Fibroblast of lung (primary cell): ENCODE measurements at regions not wholly inside any gene's neighbourhood (a gene's known extent, or its start where the extent isn't known, plus 50 kb on each side); places are given as distances from the start of the nearest gene placed in this dataset.

Source experiments
- DNase-seq, 2 donors: peaks; one replicate each; pipeline versions ENCODE4 v3.0.0 to v3.0.0-alpha.2; 2010; ENCODE audit warnings: low read depth in 2 of 2
- H2AFZ ChIP-seq: 2 replicates; pipeline ENCODE4 v1.5.1; 2012; ENCODE audit warnings: low read length, control low read depth, inconsistent platforms
- H3K27ac ChIP-seq: 2 replicates; pipeline ENCODE4 v1.5.1; 2011; ENCODE audit warnings: low read length, control low read depth; ENCODE audit not compliant: insufficient read depth
- H3K27me3 ChIP-seq: 2 replicates; pipeline ENCODE4 v1.5.1; 2011; ENCODE audit warnings: mild to moderate bottlenecking, low read length; ENCODE audit not compliant: control insufficient read depth, insufficient read depth
- H3K36me3 ChIP-seq: 2 replicates; pipeline ENCODE4 v1.5.1; 2011; ENCODE audit warnings: low read length; ENCODE audit not compliant: control insufficient read depth, insufficient read depth
- H3K4me1 ChIP-seq: 2 replicates; pipeline ENCODE4 v1.5.1; 2011; ENCODE audit warnings: low read length; ENCODE audit not compliant: control insufficient read depth, insufficient read depth; ENCODE audit errors: extremely low read depth
- H3K4me2 ChIP-seq: 2 replicates; pipeline ENCODE4 v1.5.1; 2011; ENCODE audit warnings: low read length, control low read depth; ENCODE audit not compliant: insufficient read depth; ENCODE audit errors: extremely low read depth
- H3K4me3 ChIP-seq, 4 experiments: fragments of 200-600 bp in 1 of 4; sonication (generic) in 1 of 4; replicated peaks in 1 of 4; 2 replicates each; pipeline ENCODE4 v1.5.1; 2011 to 2016; ENCODE audit warnings: low read length in 4 of 4, low read depth in 3 of 4, mild to moderate bottlenecking in 3 of 4, control low read depth in 2 of 4, inconsistent platforms in 1 of 4, mixed read lengths in 1 of 4; ENCODE audit not compliant: insufficient read depth in 1 of 4; ENCODE audit errors: control extremely low read depth in 1 of 4
- H3K79me2 ChIP-seq: 2 replicates; pipeline ENCODE4 v1.5.1; 2012; ENCODE audit warnings: mild to moderate bottlenecking, low read length, inconsistent platforms; ENCODE audit not compliant: control insufficient read depth, insufficient read depth
- H3K9ac ChIP-seq: 2 replicates; pipeline ENCODE4 v1.5.1; 2011; ENCODE audit warnings: mild to moderate bottlenecking, low read length, control low read depth; ENCODE audit not compliant: insufficient read depth
- H3K9me3 ChIP-seq: 2 replicates; pipeline ENCODE4 v1.5.1; 2012; ENCODE audit warnings: low read depth, low read length; ENCODE audit not compliant: control insufficient read depth, insufficient read depth
- H4K20me1 ChIP-seq: 2 replicates; pipeline ENCODE4 v1.5.1; 2011; ENCODE audit warnings: low read length; ENCODE audit not compliant: control insufficient read depth, insufficient read depth; ENCODE audit errors: extremely low read depth
- CTCF ChIP-seq, 2 donors: IDR thresholded peaks in 1 of 2; conservative IDR thresholded peaks in 1 of 2; 1 replicate in 1 of 2; 2 replicates in 1 of 2; pipeline ENCODE4 v1.5.1; 2011 to 2012; ENCODE audit warnings: low read length in 2 of 2, control low read depth in 1 of 2, inconsistent platforms in 1 of 2, low read depth in 1 of 2, mild to moderate bottlenecking in 1 of 2
- EZH2 ChIP-seq: IDR thresholded peaks from 2 replicates; pipeline ENCODE4 v1.5.1; 2012; ENCODE audit warnings: low read length, control low read depth, mild to moderate bottlenecking; ENCODE audit errors: missing control alignments

- H4K20me1 ChIP-seq, result no peaks in the 10 kb centered on the region
- H3K9me3 ChIP-seq, result no peaks in the 10 kb centered on the region
- H3K4me2 ChIP-seq, result no peak overlapping the region
- no peak overlapping the region for H3K4me3 ChIP-seq
- no peak overlapping the region for H3K27ac ChIP-seq
- no peaks in the 10 kb centered on the region for H3K27me3 ChIP-seq
- H3K9ac ChIP-seq, result no peak overlapping the region
- no peaks in the 10 kb centered on the region for H3K36me3 ChIP-seq
- H2AFZ ChIP-seq, result no peak overlapping the region
- no peaks in the 10 kb centered on the region for H3K4me1 ChIP-seq
- no peak for DNase-seq
- H3K79me2 ChIP-seq, result no peaks in the 10 kb centered on the region
- TF ChIP-seq CTCF (conservative IDR thresholded peaks at IDR 0.05 in 1 of 2, IDR thresholded peaks at IDR 0.05 in 1 of 2; ENCODE audit: low read depth in 1 of 2, low read length in 2 of 2), result no peak
- TF ChIP-seq EZH2, result no peak
Observed at GRCh38 chr2:139194546-139194945, 414.4 kb upstream of the NXPH2 start.

DNA sequence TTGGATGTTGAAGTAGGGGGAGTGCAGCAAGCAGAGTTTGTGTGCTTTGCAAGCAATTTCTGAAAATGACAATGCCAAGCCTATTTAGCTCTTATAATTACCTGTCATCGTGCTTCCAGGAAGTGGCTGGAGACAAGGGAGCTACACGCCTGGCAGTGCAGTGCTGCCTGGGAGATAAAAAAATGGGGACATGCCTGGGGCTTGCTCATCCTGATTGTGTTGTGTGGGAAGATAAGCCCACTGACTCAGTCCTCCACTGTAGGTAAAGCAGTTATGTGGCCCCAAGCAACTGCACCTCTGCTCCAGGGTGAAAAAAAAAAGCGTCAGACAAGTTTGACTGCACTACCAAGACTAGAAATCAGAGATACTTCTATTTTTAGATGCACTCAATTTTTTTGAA lies 396.9 kb upstream of the NXPH2 start:
- Histone ChIP-seq H3K4me1 (no peaks in the 10 kb centered on the region), H2AFZ (no peak overlapping the region), H3K9ac (no peak overlapping the region), H3K9me3 (no peaks in the 10 kb centered on the region), H3K4me3 (no peak overlapping the region), H3K36me3 (no peaks in the 10 kb centered on the region), H4K20me1 (no peaks in the 10 kb centered on the region), H3K27me3 (no peaks in the 10 kb centered on the region), H3K79me2 (no peaks in the 10 kb centered on the region), H3K4me2 (no peak overlapping the region), H3K27ac (no peak overlapping the region)
- DNase-seq, result no peak
- TF ChIP-seq EZH2, result no peak
- no peak for TF ChIP-seq CTCF (conservative IDR thresholded peaks at IDR 0.05 in 1 of 2, IDR thresholded peaks at IDR 0.05 in 1 of 2; ENCODE audit: low read depth in 1 of 2, low read length in 2 of 2)

DNA sequence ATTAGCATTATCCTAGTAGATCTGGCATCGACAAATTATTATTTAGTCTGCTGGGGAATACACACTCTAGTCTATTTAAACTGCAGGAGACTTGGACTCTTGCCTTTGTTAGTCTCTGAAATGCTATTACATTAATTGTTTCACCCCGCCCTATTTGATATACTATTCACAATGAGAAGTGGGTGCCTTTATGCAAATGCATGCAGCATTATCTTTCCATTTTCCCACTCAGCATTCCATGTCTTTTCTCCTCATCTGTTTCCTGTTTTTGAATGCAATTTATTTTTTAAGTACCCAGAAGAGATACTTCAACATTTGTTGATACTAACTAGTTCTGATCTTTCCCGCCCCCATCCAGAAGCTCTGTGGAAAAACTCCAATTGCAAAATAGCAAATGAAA lies 395.3 kb upstream of the NXPH2 start:
- Histone ChIP-seq H3K79me2 (no peaks in the 10 kb centered on the region), H2AFZ (no peak overlapping the region), H3K4me3 (no peak overlapping the region), H3K4me2 (no peak overlapping the region), H4K20me1 (no peaks in the 10 kb centered on the region), H3K9me3 (no peaks in the 10 kb centered on the region), H3K9ac (no peak overlapping the region), H3K27ac (no peak overlapping the region), H3K27me3 (no peaks in the 10 kb centered on the region), H3K4me1 (no peaks in the 10 kb centered on the region), H3K36me3 (no peaks in the 10 kb centered on the region)
- no peak for DNase-seq
- TF ChIP-seq CTCF (conservative IDR thresholded peaks at IDR 0.05 in 1 of 2, IDR thresholded peaks at IDR 0.05 in 1 of 2; ENCODE audit: low read depth in 1 of 2, low read length in 2 of 2), result no peak
- no peak for TF ChIP-seq EZH2
